HCT116 (cell line): ENCODE measurements at regions not wholly inside any gene's neighbourhood (a gene's known extent, or its start where the extent isn't known, plus 50 kb on each side); places are given as distances from the start of the nearest gene placed in this dataset.

Source experiments
- ATAC-seq: fragments of 200-7000 bp; cut with Tn5 transposase; 2 replicates; pipeline ENCODE4 v1.9.1; 2020; ENCODE audit warnings: mild to moderate bottlenecking, moderate library complexity
- BruUV-seq: library from RNA; stranded (reverse); fragments of 400-500 nt; replicated peaks from 2 replicates; lab custom pipeline; 2021; lab: Mats Ljungman, UMichigan
- CTCF ChIA-PET: fragments of 300-600 bp; sonication (Branson Sonifier 250); formaldehyde crosslinking; loops from one replicate; lab custom pipeline; 2021; ENCODE audit warnings: antibody characterized with exemption; lab: Charles Lee
- POLR2A ChIA-PET: fragments of 300-600, 350-600 bp; sonication (Branson Sonifier 250); formaldehyde crosslinking; loops from one replicate; lab custom pipeline; 2021; ENCODE audit warnings: antibody characterized with exemption; lab: Charles Lee
- RAD21 ChIA-PET, 2 experiments: fragments of 300-600 bp; sonication (Branson Sonifier 250); formaldehyde crosslinking; loops; one replicate each; lab custom pipeline; 2023; ENCODE audit warnings: low total read pairs in 2 of 2; ENCODE audit not compliant: uncharacterized antibody in 2 of 2, unreplicated experiment in 2 of 2, low non-redundant PET in 1 of 2; lab: Charles Lee
- DNase-seq: peaks from one replicate; pipeline ENCODE4 v3.0.0-alpha.2; 2010; ENCODE audit warnings: low read depth, low spot score
- H2AFZ ChIP-seq: fragments of 200-600 bp; shearing (Covaris generic), sonication (generic); 2 replicates; pipeline ENCODE4 v1.6.1; 2017; ENCODE audit warnings: low read depth, mixed run types, mixed read lengths, antibody characterized with exemption, low read length; ENCODE audit not compliant: poor library complexity, severe bottlenecking
- H3K27ac ChIP-seq: 2 replicates; pipeline ENCODE4 v1.5.1; 2012; ENCODE audit warnings: low read depth, low read length
- H3K27me3 ChIP-seq: fragments of 200-600 bp; sonication (generic); 2 replicates; pipeline ENCODE4 v1.6.1; 2016; ENCODE audit warnings: mixed run types, low read length, mixed read lengths; ENCODE audit not compliant: insufficient read depth
- H3K36me3 ChIP-seq, 2 experiments: fragments of 200-500 bp in 1 of 2; fragments of 200-600 bp in 1 of 2; sonication (Bioruptor generic) in 1 of 2; sonication (generic) in 1 of 2; 2 replicates each; pipeline versions ENCODE4 v1.5.1 to v1.6.1; 2014 to 2016; ENCODE audit warnings: low read length in 2 of 2, inconsistent platforms in 1 of 2, mixed read lengths in 1 of 2, mixed run types in 1 of 2; ENCODE audit not compliant: insufficient read depth in 2 of 2, control insufficient read depth in 1 of 2
- H3K4me1 ChIP-seq, 2 experiments: fragments of 200-600 bp in 1 of 2; sonication (generic) in 1 of 2; 2 replicates each; pipeline versions ENCODE4 v1.5.1 to v1.6.1; 2012 to 2017; ENCODE audit warnings: low read length in 2 of 2, inconsistent platforms in 1 of 2, mild to moderate bottlenecking in 1 of 2, mixed read lengths in 1 of 2, mixed run types in 1 of 2, moderate library complexity in 1 of 2; ENCODE audit not compliant: insufficient read depth in 2 of 2, control insufficient read depth in 1 of 2
- H3K4me2 ChIP-seq: fragments of 200-600 bp; sonication (generic); 2 replicates; pipeline ENCODE4 v1.6.1; 2017; ENCODE audit warnings: mixed run types, low read length, mixed read lengths
- H3K4me3 ChIP-seq, 2 experiments: fragments of 200-600 bp in 1 of 2; sonication (generic) in 1 of 2; replicated peaks in 1 of 2; 2 replicates each; pipeline ENCODE4 v1.5.1; 2011 to 2016; ENCODE audit warnings: low read length in 2 of 2, control low read depth in 1 of 2, low read depth in 1 of 2, mild to moderate bottlenecking in 1 of 2, mixed read lengths in 1 of 2, mixed run types in 1 of 2
- H3K79me2 ChIP-seq: fragments of 200-600 bp; sonication (generic); 2 replicates; pipeline ENCODE4 v1.6.1; 2017; ENCODE audit warnings: mild to moderate bottlenecking, mixed run types, low read length, moderate library complexity, mixed read lengths; ENCODE audit not compliant: insufficient read depth
- H3K9ac ChIP-seq: fragments of 200-600 bp; sonication (generic); 2 replicates; pipeline ENCODE4 v1.6.1; 2016; ENCODE audit warnings: low read length, mixed read lengths
- H3K9me2 ChIP-seq: fragments of 200-600 bp; sonication (generic), shearing (Covaris generic); 2 replicates; pipeline ENCODE4 v1.6.1; 2017; ENCODE audit warnings: mixed run types, mild to moderate bottlenecking, moderate library complexity; ENCODE audit not compliant: insufficient read depth
- H3K9me3 ChIP-seq, 2 experiments: fragments of 200-500 bp in 1 of 2; fragments of 200-600 bp in 1 of 2; sonication (Bioruptor generic) in 1 of 2; sonication (generic) in 1 of 2; 2 replicates each; pipeline ENCODE4 v1.6.1; 2014 to 2017; ENCODE audit warnings: low read length in 2 of 2, mixed read lengths in 2 of 2, inconsistent platforms in 1 of 2, low read depth in 1 of 2, mild to moderate bottlenecking in 1 of 2, mixed run types in 1 of 2, moderate library complexity in 1 of 2; ENCODE audit not compliant: control insufficient read depth in 1 of 2, insufficient read depth in 1 of 2
- H4K20me1 ChIP-seq: fragments of 200-600 bp; sonication (generic), shearing (Covaris generic); 2 replicates; pipeline ENCODE4 v1.6.1; 2017; ENCODE audit warnings: mixed run types, mild to moderate bottlenecking, moderate library complexity; ENCODE audit not compliant: insufficient read depth
- CEBPB ChIP-seq: IDR thresholded peaks from 2 replicates; pipeline ENCODE4 v1.6.1; 2012; ENCODE audit warnings: low read depth
- CTCF ChIP-seq, 3 experiments: fragments of 200-600 bp in 1 of 3; sonication (generic) in 1 of 3; IDR thresholded peaks in 2 of 3; conservative IDR thresholded peaks in 1 of 3; 2 replicates each; pipeline ENCODE4 v1.5.1; 2012 to 2017; ENCODE audit warnings: low read depth in 2 of 3, low read length in 2 of 3, antibody characterized with exemption in 1 of 3, borderline replicate concordance in 1 of 3, control low read depth in 1 of 3, mild to moderate bottlenecking in 1 of 3, mixed read lengths in 1 of 3, mixed run types in 1 of 3, moderate library complexity in 1 of 3; ENCODE audit not compliant: insufficient read depth in 1 of 3
- ELF1 ChIP-seq: IDR thresholded peaks from 2 replicates; pipeline ENCODE4 v1.6.1; 2012; ENCODE audit warnings: low read depth, borderline replicate concordance
- EZH2 ChIP-seq: fragments of 200-600 bp; sonication (generic); IDR thresholded peaks from 2 replicates; pipeline ENCODE4 v1.6.1; 2017; ENCODE audit warnings: antibody characterized with exemption, mixed run types
- FOSL1 ChIP-seq: IDR thresholded peaks from 2 replicates; pipeline ENCODE4 v1.6.1; 2012; ENCODE audit warnings: low read depth
- RAD21 ChIP-seq: IDR thresholded peaks from 2 replicates; pipeline ENCODE4 v1.6.1; 2012; ENCODE audit warnings: low read depth, mild to moderate bottlenecking
- TCF7L2 ChIP-seq: IDR thresholded peaks from 2 replicates; pipeline ENCODE4 v1.7.0; 2011; ENCODE audit warnings: borderline replicate concordance, inconsistent platforms; ENCODE audit not compliant: insufficient read depth, insufficient read length; ENCODE audit errors: extremely low read depth
- ZFX ChIP-seq: fragments of 450-650 bp; IDR thresholded peaks from 2 replicates; pipeline ENCODE4 v1.6.1; 2017
- intact Hi-C: fragments of 100-400 bp; cut with micrococcal nuclease; formaldehyde crosslinking; loops from 2 replicates; pipeline ENCODE4 v1.10.0; 2022

GRCh38 chr9:78606001-78606379 is 309.1 kb downstream of the PSAT1 start:
- POLR2A ChIA-PET, result no interaction called here

More at GRCh38 chr9:78606001-78606379, 309.1 kb downstream of the PSAT1 start:
- no peak overlapping the region for H3K4me2 ChIP-seq
- no peak for TF ChIP-seq ZFX
- no peak for TF ChIP-seq ELF1
- TF ChIP-seq CTCF (IDR thresholded peaks at IDR 0.05 in 2 of 3, conservative IDR thresholded peaks at IDR 0.05 in 1 of 3; ENCODE audit: borderline replicate concordance in 1 of 3, insufficient read depth in 1 of 3, low read depth in 2 of 3, low read length in 2 of 3), result no peak
- no peak for TF ChIP-seq EZH2
- no peak for TF ChIP-seq CEBPB
- no peak for TF ChIP-seq RAD21
- no peak for TF ChIP-seq FOSL1
- TF ChIP-seq TCF7L2, result no peak
- H3K9me2 ChIP-seq, result no peaks in the 10 kb centered on the region
- H3K27me3 ChIP-seq, result 0 out of 2 replicates have a peak, but pooled peaks cover 5% of the 10 kb centered on the region
- no peaks in the 10 kb centered on the region for H3K9me3 ChIP-seq
- BruUV-seq, result no TSS peak
- no peaks in the 10 kb centered on the region for H4K20me1 ChIP-seq
- H3K36me3 ChIP-seq, result no peaks in the 10 kb centered on the region
- H3K27ac ChIP-seq, result no peak overlapping the region
- intact Hi-C loops, result loop anchor here (10.0 kb wide), 1 partner anchor 629 kb away; no protein-coding TSS in a partner anchor
- RAD21 ChIA-PET, result no interaction called here
- H3K4me3 ChIP-seq, result no peak overlapping the region
- DNase-seq (no peak), ATAC-seq (no peak)
- H2AFZ ChIP-seq, result no peak overlapping the region
- H3K9ac ChIP-seq, result no peak overlapping the region
- H3K4me1 ChIP-seq, result no peaks in the 10 kb centered on the region
- CTCF ChIA-PET, result no interaction called here
- H3K79me2 ChIP-seq, result no peaks in the 10 kb centered on the region
